Mesenchymal stem cell (in vitro differentiated cells and primary cell): ENCODE measurements at regions not wholly inside any gene's neighbourhood (a gene's known extent, or its start where the extent isn't known, plus 50 kb on each side); places are given as distances from the start of the nearest gene placed in this dataset.

ENCODE experiments used
- DNase-seq: peaks from one replicate; pipeline ENCODE4 v3.0.0-alpha.2; 2013
- H2AFZ ChIP-seq: one replicate; pipeline ENCODE4 v1.6.1; 2013; ENCODE audit warnings: low read depth, mild to moderate bottlenecking, control low read depth, inconsistent platforms, low read length, moderate library complexity
- H2AK5ac ChIP-seq: 2 replicates; pipeline ENCODE4 v1.6.1; 2013; ENCODE audit warnings: low read length, moderate library complexity, mild to moderate bottlenecking, inconsistent platforms; ENCODE audit not compliant: severe bottlenecking
- H2BK120ac ChIP-seq: one replicate; pipeline ENCODE4 v1.6.1; 2013; ENCODE audit warnings: low read depth, mild to moderate bottlenecking, inconsistent platforms, low read length, moderate library complexity
- H2BK12ac ChIP-seq, 2 experiments: one replicate each; pipeline ENCODE4 v1.6.1; 2013; ENCODE audit warnings: inconsistent platforms in 2 of 2, low read length in 2 of 2, mild to moderate bottlenecking in 2 of 2, moderate library complexity in 2 of 2, control low read depth in 1 of 2
- H2BK15ac ChIP-seq: one replicate; pipeline ENCODE4 v1.6.1; 2013; ENCODE audit warnings: mild to moderate bottlenecking, low read depth, inconsistent platforms; ENCODE audit not compliant: poor library complexity, severe bottlenecking
- H2BK5ac ChIP-seq: 2 replicates; pipeline ENCODE4 v1.6.1; 2013; ENCODE audit warnings: low read depth, mild to moderate bottlenecking, low read length, control low read depth, inconsistent platforms; ENCODE audit not compliant: poor library complexity, severe bottlenecking
- H3K14ac ChIP-seq, 2 experiments: one replicate each; pipeline ENCODE4 v1.6.1; 2013; ENCODE audit warnings: inconsistent platforms in 2 of 2, low read length in 2 of 2, control low read depth in 1 of 2, mild to moderate bottlenecking in 1 of 2, moderate library complexity in 1 of 2
- H3K18ac ChIP-seq, 2 experiments: one replicate each; pipeline ENCODE4 v1.6.1; 2013; ENCODE audit warnings: inconsistent platforms in 2 of 2, low read length in 2 of 2, control low read depth in 1 of 2, low read depth in 1 of 2, mild to moderate bottlenecking in 1 of 2
- H3K23ac ChIP-seq, 2 experiments: one replicate each; pipeline ENCODE4 v1.6.1; 2013; ENCODE audit warnings: inconsistent platforms in 2 of 2, low read length in 2 of 2, mild to moderate bottlenecking in 2 of 2, moderate library complexity in 2 of 2, control low read depth in 1 of 2
- H3K27ac ChIP-seq: 2 replicates; pipeline ENCODE4 v1.5.1; 2013; ENCODE audit warnings: mild to moderate bottlenecking, moderate library complexity, low read length, control low read depth, inconsistent platforms; ENCODE audit not compliant: poor library complexity, severe bottlenecking
- H3K27me3 ChIP-seq, 2 experiments: 2 replicates each; pipeline versions ENCODE4 v1.6.1 to v1.7.0; 2013; ENCODE audit warnings: low read length in 2 of 2, mild to moderate bottlenecking in 2 of 2, moderate library complexity in 2 of 2, control low read depth in 1 of 2, inconsistent platforms in 1 of 2; ENCODE audit not compliant: control insufficient read depth in 1 of 2, insufficient read depth in 1 of 2
- H3K36me3 ChIP-seq, 2 experiments: 2 replicates each; pipeline versions ENCODE4 v1.6.1 to v1.7.0; 2013; ENCODE audit warnings: low read length in 2 of 2, control low read depth in 1 of 2, inconsistent platforms in 1 of 2, low read depth in 1 of 2, mild to moderate bottlenecking in 1 of 2; ENCODE audit not compliant: insufficient read depth in 2 of 2, control insufficient read depth in 1 of 2
- H3K4ac ChIP-seq, 2 experiments: one replicate each; pipeline ENCODE4 v1.6.1; 2013; ENCODE audit warnings: inconsistent platforms in 2 of 2, low read length in 2 of 2, mild to moderate bottlenecking in 2 of 2, moderate library complexity in 2 of 2, control low read depth in 1 of 2, low read depth in 1 of 2
- H3K4me1 ChIP-seq: 2 replicates; pipeline ENCODE4 v1.6.1; 2013; ENCODE audit warnings: low read depth, low read length, control low read depth; ENCODE audit not compliant: control insufficient read depth, insufficient read depth
- H3K4me2 ChIP-seq: 2 replicates; pipeline ENCODE4 v1.6.1; 2013; ENCODE audit warnings: low read length, mild to moderate bottlenecking, inconsistent platforms; ENCODE audit not compliant: poor library complexity, severe bottlenecking
- H3K4me3 ChIP-seq, 2 experiments: 2 replicates each; pipeline versions ENCODE4 v1.5.1 to v1.7.0; 2013; ENCODE audit warnings: low read length in 2 of 2, mild to moderate bottlenecking in 2 of 2, control low read depth in 1 of 2, low read depth in 1 of 2; ENCODE audit not compliant: insufficient read depth in 1 of 2
- H3K79me1 ChIP-seq: replicated peaks from 2 replicates; pipeline ENCODE4 v1.6.1; 2013; ENCODE audit warnings: mild to moderate bottlenecking, control low read depth, low read length, inconsistent platforms; ENCODE audit not compliant: poor library complexity, severe bottlenecking
- H3K9ac ChIP-seq: 2 replicates; pipeline ENCODE4 v1.7.0; 2013; ENCODE audit warnings: mild to moderate bottlenecking, low read length, moderate library complexity
- H3K9me3 ChIP-seq: 2 replicates; pipeline ENCODE4 v1.7.0; 2013; ENCODE audit warnings: mild to moderate bottlenecking, low read length; ENCODE audit not compliant: control insufficient read depth
- H4K8ac ChIP-seq: one replicate; pipeline ENCODE4 v1.6.1; 2013; ENCODE audit warnings: inconsistent platforms, mild to moderate bottlenecking, low read length, moderate library complexity
- H4K91ac ChIP-seq: one replicate; pipeline ENCODE4 v1.6.1; 2013; ENCODE audit warnings: mild to moderate bottlenecking, low read length, inconsistent platforms
- WGBS: methylation state at CpG from one replicate; pipeline ENCODE4 v1.1.7; 2013; ENCODE audit warnings: mixed read lengths; 5-methylcytosine and 5-hydroxymethylcytosine counted together

- H3K4ac ChIP-seq, result no peak overlapping the region
- no peak overlapping the region for H2BK15ac ChIP-seq
- no peak overlapping the region for H3K9ac ChIP-seq
- H3K18ac ChIP-seq, result no peak overlapping the region
- no CpG with 5 or more reads among the region's 1 CpG for whole genome bisulfite sequencing
- H2BK120ac ChIP-seq, result no peak overlapping the region
- H3K23ac ChIP-seq, result no peak overlapping the region
- no peak overlapping the region for H4K8ac ChIP-seq
- H3K27ac ChIP-seq, result no peak overlapping the region
- no peak overlapping the region for H2BK5ac ChIP-seq
- H3K14ac ChIP-seq, result no peak overlapping the region
- no peaks in the 10 kb centered on the region for H3K79me1 ChIP-seq
- no peak overlapping the region for H3K4me3 ChIP-seq
- H3K4me2 ChIP-seq, result no peak overlapping the region
- no peak overlapping the region for H2AK5ac ChIP-seq
- no peak for DNase-seq
- H3K27me3 ChIP-seq, result no peaks in the 10 kb centered on the region
- H2AFZ ChIP-seq, result no peak overlapping the region
- H3K4me1 ChIP-seq, result no peaks in the 10 kb centered on the region
- H3K9me3 ChIP-seq, result no peaks in the 10 kb centered on the region
- H3K36me3 ChIP-seq, result no peaks in the 10 kb centered on the region
- H4K91ac ChIP-seq, result no peak overlapping the region
- H2BK12ac ChIP-seq, result no peak overlapping the region
Observed at GRCh38 chr5:33334829-33335228, 105.9 kb upstream of the TARS1 start.

GRCh38 chr5:33336891-33337636 is 103.7 kb upstream of the TARS1 start:
- H3K36me3 ChIP-seq, result no peaks in the 10 kb centered on the region
- DNase-seq, result no peak
- no peak overlapping the region for H3K27ac ChIP-seq
- WGBS, result 100% methylated on average over 1 of the region's 4 CpGs
- H3K9ac ChIP-seq, result no peak overlapping the region
- no peak overlapping the region for H2BK12ac ChIP-seq
- no peaks in the 10 kb centered on the region for H3K79me1 ChIP-seq
- no peak overlapping the region for H2BK5ac ChIP-seq
- H2BK15ac ChIP-seq, result no peak overlapping the region
- no peak overlapping the region for H2AFZ ChIP-seq
- H3K23ac ChIP-seq, result no peak overlapping the region
- H3K9me3 ChIP-seq, result no peaks in the 10 kb centered on the region
- H3K4me3 ChIP-seq, result no peak overlapping the region
- no peak overlapping the region for H3K18ac ChIP-seq
- no peak overlapping the region for H2BK120ac ChIP-seq
- no peak overlapping the region for H4K8ac ChIP-seq
- no peak overlapping the region for H4K91ac ChIP-seq
- H3K27me3 ChIP-seq, result no peaks in the 10 kb centered on the region
- no peak overlapping the region for H3K4me2 ChIP-seq
- no peak overlapping the region for H3K14ac ChIP-seq
- H2AK5ac ChIP-seq, result no peak overlapping the region
- no peaks in the 10 kb centered on the region for H3K4me1 ChIP-seq
- H3K4ac ChIP-seq, result no peak overlapping the region

- H3K4me2 ChIP-seq, result no peak overlapping the region
- WGBS, result 65% methylated on average over 1 of the region's 2 CpGs
Observed at GRCh38 chr5:33337637-33337992, 103.2 kb upstream of the TARS1 start.

GRCh38 chr5:33338336-33339110 is 102.2 kb upstream of the TARS1 start:
- H2BK5ac ChIP-seq, result no peak overlapping the region
- H3K18ac ChIP-seq, result no peak overlapping the region
- no peaks in the 10 kb centered on the region for H3K9me3 ChIP-seq
- H4K91ac ChIP-seq, result no peak overlapping the region
- no peak overlapping the region for H2AFZ ChIP-seq
- no peaks in the 10 kb centered on the region for H3K27me3 ChIP-seq
- no peak overlapping the region for H3K4me2 ChIP-seq
- 94% methylated on average over 3 of the region's 4 CpGs for WGBS
- no peak overlapping the region for H4K8ac ChIP-seq
- H2BK120ac ChIP-seq, result no peak overlapping the region
- no peak overlapping the region for H2AK5ac ChIP-seq
- H3K36me3 ChIP-seq, result no peaks in the 10 kb centered on the region
- no peak overlapping the region for H3K14ac ChIP-seq
- H2BK12ac ChIP-seq, result no peak overlapping the region
- DNase-seq, result no peak
- H3K27ac ChIP-seq, result no peak overlapping the region
- no peak overlapping the region for H3K4me3 ChIP-seq
- no peaks in the 10 kb centered on the region for H3K4me1 ChIP-seq
- H3K23ac ChIP-seq, result no peak overlapping the region
- no peak overlapping the region for H2BK15ac ChIP-seq
- no peaks in the 10 kb centered on the region for H3K79me1 ChIP-seq
- no peak overlapping the region for H3K4ac ChIP-seq
- no peak overlapping the region for H3K9ac ChIP-seq

More at GRCh38 chr5:33337637-33337992, 103.2 kb upstream of the TARS1 start:
- H2AK5ac ChIP-seq, result no peak overlapping the region
- no peak overlapping the region for H3K14ac ChIP-seq
- H3K4me3 ChIP-seq, result no peak overlapping the region
- H2BK12ac ChIP-seq, result no peak overlapping the region
- H2BK120ac ChIP-seq, result no peak overlapping the region
- H3K9ac ChIP-seq, result no peak overlapping the region
- no peak overlapping the region for H3K18ac ChIP-seq
- no peaks in the 10 kb centered on the region for H3K36me3 ChIP-seq
- no peaks in the 10 kb centered on the region for H3K27me3 ChIP-seq
- no peak overlapping the region for H4K91ac ChIP-seq
- no peak overlapping the region for H2BK15ac ChIP-seq
- no peak for DNase-seq
- no peak overlapping the region for H2AFZ ChIP-seq
- no peaks in the 10 kb centered on the region for H3K9me3 ChIP-seq
- H2BK5ac ChIP-seq, result no peak overlapping the region
- H3K4ac ChIP-seq, result no peak overlapping the region
- no peak overlapping the region for H4K8ac ChIP-seq
- H3K4me1 ChIP-seq, result no peaks in the 10 kb centered on the region
- no peak overlapping the region for H3K23ac ChIP-seq
- no peak overlapping the region for H3K27ac ChIP-seq
- H3K79me1 ChIP-seq, result no peaks in the 10 kb centered on the region
